Pancreas (tissue), 10 donors: ENCODE measurements at regions not wholly inside any gene's neighbourhood (a gene's known extent, or its start where the extent isn't known, plus 50 kb on each side); places are given as distances from the start of the nearest gene placed in this dataset.

Experiments
- ATAC-seq, 4 donors: fragments of 200-7000 bp; cut with Tn5 transposase; one replicate each; pipeline versions ENCODE4 v1.8.0 to v1.9.1; 2020; ENCODE audit warnings: mild to moderate bottlenecking in 4 of 4, moderate library complexity in 4 of 4
- DNase-seq, 6 donors: peaks; one replicate each; pipeline ENCODE4 v3.0.0-alpha.2; 2020
- FAIRE-seq: peaks from 2 replicates; lab custom pipeline; 2012; peaks lifted over from hg19 to GRCh38; lab: Jason Lieb, UNC
- H3K27ac ChIP-seq, 4 donors: fragments of 200-600 bp; sonication (generic); 1 replicate in 3 of 4; 2 replicates in 1 of 4; pipeline versions ENCODE4 v1.5.0 to v1.8.0; 2020
- H3K27me3 ChIP-seq, 4 donors: fragments of 200-600 bp; one replicate each; pipeline ENCODE4 v1.8.0; 2021
- H3K36me3 ChIP-seq, 3 donors: fragments of 200-600 bp; sonication (generic) in 1 of 3; one replicate each; pipeline versions ENCODE4 v1.5.0 to v1.8.0; 2020 to 2021
- H3K4me1 ChIP-seq, 3 donors: fragments of 200-600 bp; one replicate each; pipeline ENCODE4 v1.8.0; 2021
- H3K4me3 ChIP-seq, 4 donors: fragments of 200-600 bp; sonication (generic) in 2 of 4; one replicate each; pipeline versions ENCODE4 v1.5.0 to v1.8.0; 2020 to 2021
- H3K9me3 ChIP-seq, 4 donors: fragments of 200-600 bp; one replicate each; pipeline ENCODE4 v1.8.0; 2021
- WGBS, 2 donors: extraction: QIAGEN DNeasy Blood & Tissue Kit; methylation state at CpG; one replicate each; pipeline ENCODE4 v1.1.7; 2013; 5-methylcytosine and 5-hydroxymethylcytosine counted together
- intact Hi-C, 3 donors: fragments of 100-400 bp; cut with DNase I; formaldehyde crosslinking; loops; one replicate each; pipeline versions ENCODE4 v1.11.1 to v1.14.2; 2022
- TF ChIP-seq, protein P1 (sequence below), 4 donors: fragments of 200-600 bp; sonication (generic) in 3 of 4; IDR thresholded peaks; one replicate each; pipeline versions ENCODE4 v1.5.0 to v1.8.0; 2021; ENCODE audit warnings: antibody characterized with exemption in 4 of 4
- donor health status: healthy with polysubstance abuse.
- donor health status: DM: no; HTN: no; CAD: no; lungs with moderate emphysema.
- donor health status: DM: no; HTN: no; CAD: no.
- donor health status: control.
- donor health status: control.
- donor health status: Bipolar disorder and iron deficiency.
- donor health status: DM: yes; HTN: yes; CAD: no.
- donor health status: DM: no; HTN: no; CAD: no.
- donor health status: DM: no; HTN: no; CAD: no.
- donor health status: DM: yes; HTN: yes; CAD: no.

GRCh38 chr4:62899646-62900364, 1509.4 kb downstream of the TECRL start:
- DNase-seq = no peak
- Histone ChIP-seq H3K4me1 (no peaks in the 10 kb centered on the region), H3K9me3 (no peaks in the 10 kb centered on the region), H3K4me3 (no peak overlapping the region), H3K27ac (no peak overlapping the region), H3K36me3 (no peaks in the 10 kb centered on the region), H3K27me3 (no peaks in the 10 kb centered on the region)
- TF ChIP-seq, protein P1, sequence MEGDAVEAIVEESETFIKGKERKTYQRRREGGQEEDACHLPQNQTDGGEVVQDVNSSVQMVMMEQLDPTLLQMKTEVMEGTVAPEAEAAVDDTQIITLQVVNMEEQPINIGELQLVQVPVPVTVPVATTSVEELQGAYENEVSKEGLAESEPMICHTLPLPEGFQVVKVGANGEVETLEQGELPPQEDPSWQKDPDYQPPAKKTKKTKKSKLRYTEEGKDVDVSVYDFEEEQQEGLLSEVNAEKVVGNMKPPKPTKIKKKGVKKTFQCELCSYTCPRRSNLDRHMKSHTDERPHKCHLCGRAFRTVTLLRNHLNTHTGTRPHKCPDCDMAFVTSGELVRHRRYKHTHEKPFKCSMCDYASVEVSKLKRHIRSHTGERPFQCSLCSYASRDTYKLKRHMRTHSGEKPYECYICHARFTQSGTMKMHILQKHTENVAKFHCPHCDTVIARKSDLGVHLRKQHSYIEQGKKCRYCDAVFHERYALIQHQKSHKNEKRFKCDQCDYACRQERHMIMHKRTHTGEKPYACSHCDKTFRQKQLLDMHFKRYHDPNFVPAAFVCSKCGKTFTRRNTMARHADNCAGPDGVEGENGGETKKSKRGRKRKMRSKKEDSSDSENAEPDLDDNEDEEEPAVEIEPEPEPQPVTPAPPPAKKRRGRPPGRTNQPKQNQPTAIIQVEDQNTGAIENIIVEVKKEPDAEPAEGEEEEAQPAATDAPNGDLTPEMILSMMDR (IDR thresholded peaks at IDR 0.05) = no peak
- no peak for ATAC-seq
- no peak for FAIRE-seq
- intact Hi-C loops = no loop called here

DNA sequence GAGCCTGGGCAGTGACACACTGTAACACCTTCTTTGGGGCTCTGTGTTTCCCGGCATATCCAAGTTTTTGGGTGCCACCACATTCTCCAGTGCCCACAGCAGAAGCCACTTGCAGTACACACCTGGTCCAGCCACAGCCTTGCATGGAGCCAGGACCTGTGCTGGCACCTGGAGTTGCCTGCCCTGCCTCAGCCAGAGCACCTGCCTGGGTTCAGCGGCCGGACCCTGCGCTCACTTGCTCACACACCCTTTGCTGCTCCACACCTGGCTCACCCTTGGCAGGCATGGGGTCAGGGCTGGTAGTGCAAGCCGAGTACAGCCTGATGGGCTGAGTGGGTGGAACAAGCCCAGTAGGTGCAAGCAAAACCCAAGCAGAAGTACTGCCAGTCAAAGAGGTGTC, 1511.1 kb downstream of the TECRL start:
- DNase-seq (peak in 3 of 6 donors; percentile 9 to 58 (median 45)), ATAC-seq (no peak), FAIRE-seq (no peak)
- Histone ChIP-seq H3K27ac (no peak overlapping the region), H3K4me3 (no peak overlapping the region), H3K27me3 (no peaks in the 10 kb centered on the region), H3K36me3 (no peaks in the 10 kb centered on the region), H3K9me3 (no peaks in the 10 kb centered on the region), H3K4me1 (no peaks in the 10 kb centered on the region)
- WGBS, 2 donors = 68 to 82% methylated on average over 5 of the region's 5 CpGs
- intact Hi-C loops = no loop called here
- TF ChIP-seq, protein P1 (IDR thresholded peaks at IDR 0.05) = no peak

- Histone ChIP-seq H3K9me3 (no peaks in the 10 kb centered on the region), H3K27ac (no peak overlapping the region), H3K36me3 (no peaks in the 10 kb centered on the region), H3K4me1 (no peaks in the 10 kb centered on the region), H3K27me3 (no peaks in the 10 kb centered on the region), H3K4me3 (no peak overlapping the region)
- intact Hi-C loops = no loop called here
- FAIRE-seq (no peak), DNase-seq (peak in 2 of 6 donors; percentile 15 to 48), ATAC-seq (no peak)
- TF ChIP-seq, protein P1 (IDR thresholded peaks at IDR 0.05) = no peak
- 49 to 61% methylated on average over 3 of the region's 3 CpGs for WGBS, 2 donors
Observed at GRCh38 chr4:62896721-62897120, 1512.5 kb downstream of the TECRL start.

- no peaks in the 10 kb centered on the region for H3K27me3 ChIP-seq
- TF ChIP-seq, protein P1 (IDR thresholded peaks at IDR 0.05) = no peak
- no peak overlapping the region for H3K27ac ChIP-seq
- DNase-seq (no peak), FAIRE-seq (no peak), ATAC-seq (no peak)
- no peaks in the 10 kb centered on the region for H3K36me3 ChIP-seq
- H3K4me1 ChIP-seq = no peaks in the 10 kb centered on the region
- no peaks in the 10 kb centered on the region for H3K9me3 ChIP-seq
- intact Hi-C loops = no loop called here
- no peak overlapping the region for H3K4me3 ChIP-seq
- 57 to 71% methylated on average over 3 of the region's 3 CpGs for WGBS, 2 donors
Observed at GRCh38 chr4:62881901-62882300, 1527.3 kb downstream of the TECRL start.

DNA sequence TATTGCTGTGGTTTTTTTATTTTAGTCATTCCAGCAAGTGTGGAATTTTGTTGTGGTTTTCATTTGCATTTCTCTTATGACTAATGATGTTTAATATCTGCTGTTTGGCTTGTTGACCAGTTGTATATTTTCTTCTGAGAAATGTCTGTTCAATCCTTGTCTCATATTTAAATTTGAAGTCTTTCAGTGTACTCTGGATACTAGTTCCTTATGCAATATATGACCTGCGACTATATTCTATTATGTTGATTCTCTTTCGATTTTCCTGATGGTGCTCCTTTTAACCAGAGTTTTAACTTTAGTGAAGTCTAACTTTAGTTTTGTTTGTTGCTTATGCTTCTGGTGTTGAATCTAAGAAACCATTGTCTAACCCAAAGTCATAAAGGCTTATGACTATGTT, 1528.0 kb downstream of the TECRL start:
- WGBS, 2 donors = 51 to 75% methylated on average over 2 of the region's 2 CpGs
- Histone ChIP-seq H3K4me1 (no peaks in the 10 kb centered on the region), H3K9me3 (no peaks in the 10 kb centered on the region), H3K27ac (no peak overlapping the region), H3K36me3 (no peaks in the 10 kb centered on the region), H3K4me3 (no peak overlapping the region), H3K27me3 (no peaks in the 10 kb centered on the region)
- ATAC-seq = no peak
- FAIRE-seq = no peak
- DNase-seq = no peak
- intact Hi-C loops = no loop called here
- TF ChIP-seq, protein P1 (IDR thresholded peaks at IDR 0.05) = no peak
